HG02943 (cell line): ENCODE measurements at regions not wholly inside any gene's neighbourhood (a gene's known extent, or its start where the extent isn't known, plus 50 kb on each side); places are given as distances from the start of the nearest gene placed in this dataset.

Experiments used
- ATAC-seq: cut with Tn5 transposase; IDR thresholded peaks from one replicate; pipeline ENCODE4 v1.9.1; 2021; ENCODE audit warnings: mild to moderate bottlenecking, low read depth, moderate library complexity; ENCODE audit not compliant: unreplicated experiment

DNA sequence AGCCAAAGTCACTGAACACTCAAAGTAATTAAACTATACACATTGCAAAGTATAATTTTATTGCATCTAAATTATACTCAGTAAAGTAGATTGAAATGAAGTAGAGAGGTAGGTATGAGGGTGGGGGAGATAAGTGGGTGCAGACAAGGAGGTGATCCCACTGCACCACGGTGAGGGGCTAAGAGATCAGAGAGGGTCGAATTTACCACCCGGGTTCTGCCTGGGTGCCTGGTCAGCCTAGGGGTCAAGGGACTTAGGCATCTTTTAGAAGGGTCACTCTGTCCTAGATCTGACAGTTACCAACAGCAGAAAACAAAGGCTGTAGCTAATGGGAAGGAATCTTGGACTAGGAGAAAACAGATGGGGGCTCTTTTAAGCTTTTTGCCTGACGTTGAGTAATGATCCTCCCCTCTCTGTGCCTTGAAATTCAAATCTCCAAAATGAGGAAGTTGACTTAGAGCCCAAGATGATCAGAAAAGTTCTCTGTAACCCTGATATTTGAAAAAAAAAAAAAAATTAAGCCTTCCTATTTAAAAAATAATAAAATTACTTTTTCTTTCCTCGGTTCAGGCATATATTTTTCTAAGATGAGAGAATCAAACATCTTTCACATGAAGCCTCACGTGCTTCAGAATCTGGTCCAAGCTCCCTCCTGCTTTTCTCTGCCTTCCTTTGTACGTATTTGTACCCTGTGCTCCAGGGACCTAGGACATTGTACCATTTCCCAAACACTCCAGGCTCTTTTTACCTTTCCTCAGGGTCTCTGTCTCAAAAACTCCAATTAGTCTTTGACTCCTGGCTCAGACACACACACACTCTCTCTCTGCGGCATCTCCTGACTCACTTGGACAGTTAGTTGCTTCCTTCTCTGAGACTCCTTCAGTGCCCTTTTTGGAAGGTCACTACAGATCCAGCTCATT lies 353.9 kb downstream of the CYRIA start:
- ATAC-seq = no peak

- ATAC-seq = no peak
These were observed 356.8 kb downstream of the CYRIA start for GRCh38 chr2:16308816-16309215.

DNA sequence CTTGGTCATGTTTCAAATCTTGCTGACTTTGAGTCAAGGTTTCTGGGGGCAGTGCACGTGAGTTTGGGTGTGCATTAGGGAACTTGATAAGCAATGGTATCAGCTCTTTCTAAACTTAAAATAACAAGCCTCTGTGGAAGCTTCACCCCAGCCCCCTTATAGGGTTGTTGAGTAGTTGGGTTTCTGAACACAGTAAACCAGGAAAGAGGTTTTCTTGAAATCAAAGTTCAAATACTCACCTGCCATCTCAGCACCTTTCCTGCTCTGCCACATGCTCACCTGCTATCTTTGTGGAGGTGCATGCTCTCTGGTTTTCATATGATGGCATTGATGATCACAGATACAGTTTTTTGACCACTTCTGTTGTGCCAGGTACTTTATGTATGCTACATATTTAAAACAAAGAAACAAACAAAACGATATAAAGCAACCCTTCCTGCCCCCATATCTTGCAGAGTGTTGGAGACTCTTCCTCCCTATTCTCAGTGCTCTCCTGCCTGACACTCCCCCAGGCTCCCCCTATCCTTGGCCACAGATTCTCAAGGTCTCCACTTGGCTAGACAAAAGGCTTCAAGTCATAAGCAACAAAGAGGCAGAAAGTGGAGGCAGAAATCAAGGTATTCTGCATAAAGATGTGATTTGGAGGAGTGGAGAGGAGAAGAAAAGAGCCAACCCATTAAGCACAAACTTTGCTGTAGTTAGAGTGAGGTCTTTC lies 360.6 kb downstream of the CYRIA start:
- ATAC-seq = no peak

GRCh38 chr2:16303761-16304160 lies 361.9 kb downstream of the CYRIA start:
- no peak for ATAC-seq

DNA sequence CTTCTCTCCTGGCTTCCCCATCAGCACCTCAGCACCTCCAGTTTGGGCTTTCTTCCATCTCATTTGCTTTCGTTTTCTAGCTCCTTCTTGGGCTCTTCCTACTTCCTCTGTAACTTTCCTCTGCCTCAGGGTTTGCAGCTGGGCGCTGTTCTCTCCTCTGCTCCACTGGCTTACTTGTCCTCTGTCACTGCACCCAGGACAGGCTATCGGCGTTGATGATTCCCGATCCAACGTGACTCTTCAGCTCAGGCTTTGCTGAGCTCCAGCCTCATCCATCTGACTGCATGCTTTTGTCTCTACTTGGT lies 362.4 kb downstream of the CYRIA start:
- no peak for ATAC-seq

- ATAC-seq = no peak
These were observed 362.3 kb downstream of the MYCN start for GRCh38 chr2:16302431-16303272.

- no peak for ATAC-seq
These were observed 361.6 kb downstream of the MYCN start for GRCh38 chr2:16301961-16302360.

DNA sequence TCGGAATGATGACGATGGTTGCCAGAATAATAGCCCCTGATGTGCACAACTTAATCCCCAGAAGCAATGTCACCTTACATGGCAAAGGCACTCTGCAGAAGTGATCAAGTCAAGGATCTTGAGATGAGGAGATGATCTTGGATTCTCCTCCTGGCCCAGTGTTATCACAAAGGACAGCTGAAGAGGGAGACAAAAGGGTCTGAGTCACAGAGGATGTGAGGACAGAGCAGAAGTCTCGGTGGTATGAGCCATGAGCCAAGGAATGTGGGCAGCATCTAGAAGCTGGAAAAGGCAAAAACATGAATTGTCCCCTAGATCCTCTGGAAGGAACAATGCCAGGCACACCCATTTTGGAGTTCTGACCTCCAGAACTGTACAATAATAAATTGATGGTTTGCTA lies 358.5 kb downstream of the MYCN start:
- no peak for ATAC-seq

DNA sequence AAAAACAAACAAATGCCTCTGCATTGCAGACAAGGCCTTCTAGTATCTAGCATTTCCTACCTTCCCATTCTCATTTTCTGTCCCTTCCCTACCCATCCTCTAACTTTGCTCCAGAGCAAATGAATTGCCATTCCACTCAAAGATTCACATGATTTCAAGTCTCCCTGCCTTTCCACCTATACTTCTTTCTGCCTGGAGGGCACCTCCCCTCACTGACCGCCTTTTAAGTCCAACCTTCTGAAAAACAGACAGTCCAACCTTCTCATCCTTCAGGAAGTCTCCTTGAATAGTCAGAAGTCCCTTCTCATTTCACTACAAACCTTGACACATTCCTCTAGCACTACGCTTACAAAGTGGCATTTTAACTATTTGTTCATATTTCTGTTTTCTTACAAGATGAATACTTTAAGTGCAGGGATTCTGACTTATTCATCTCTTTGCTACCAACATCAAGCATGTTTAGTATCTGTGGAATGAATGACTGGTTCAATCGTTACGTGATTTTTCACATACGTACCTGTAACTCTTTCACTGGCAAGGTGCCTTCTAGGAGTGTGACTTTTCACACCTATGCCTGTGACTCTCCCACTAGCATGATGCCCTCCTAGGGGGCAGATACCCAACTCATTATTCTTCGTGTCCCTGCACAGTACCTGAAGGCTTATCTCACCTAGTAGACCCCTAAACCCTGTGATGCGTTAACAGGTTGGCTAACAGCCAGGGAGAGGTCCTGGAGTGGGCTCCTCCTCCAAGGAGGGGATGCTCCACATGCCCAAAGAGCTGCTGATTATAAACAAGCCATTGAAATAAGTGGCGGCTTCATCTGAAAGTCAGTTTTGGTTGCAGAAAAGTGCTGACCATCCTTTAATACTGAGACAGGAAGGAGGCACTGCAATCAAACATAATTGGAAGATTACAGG lies 356.2 kb downstream of the MYCN start:
- no peak for ATAC-seq

GRCh38 chr2:16296038-16296290 lies 355.6 kb downstream of the MYCN start:
- no peak for ATAC-seq

GRCh38 chr2:16294791-16295190 lies 354.4 kb downstream of the MYCN start:
- ATAC-seq = no peak

DNA sequence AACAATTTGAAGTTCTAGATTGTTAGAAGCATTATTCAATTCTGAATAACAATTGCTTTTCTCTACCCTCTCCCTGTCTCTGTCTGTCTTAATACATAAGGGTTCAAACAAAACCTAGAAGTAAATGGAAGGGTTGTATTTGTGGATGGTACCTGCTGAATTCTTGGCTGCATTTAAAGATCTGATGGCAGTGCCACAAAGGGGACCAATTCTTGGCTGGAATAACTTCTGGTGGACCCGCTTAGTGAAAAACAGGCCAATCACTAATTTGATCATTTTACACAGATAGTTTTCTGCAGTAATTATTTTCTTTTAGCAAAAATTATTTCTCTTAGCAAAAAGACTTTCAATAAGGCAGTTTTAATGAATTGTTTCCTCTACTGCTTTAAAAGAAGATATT lies 353.5 kb downstream of the MYCN start:
- ATAC-seq = no peak

DNA sequence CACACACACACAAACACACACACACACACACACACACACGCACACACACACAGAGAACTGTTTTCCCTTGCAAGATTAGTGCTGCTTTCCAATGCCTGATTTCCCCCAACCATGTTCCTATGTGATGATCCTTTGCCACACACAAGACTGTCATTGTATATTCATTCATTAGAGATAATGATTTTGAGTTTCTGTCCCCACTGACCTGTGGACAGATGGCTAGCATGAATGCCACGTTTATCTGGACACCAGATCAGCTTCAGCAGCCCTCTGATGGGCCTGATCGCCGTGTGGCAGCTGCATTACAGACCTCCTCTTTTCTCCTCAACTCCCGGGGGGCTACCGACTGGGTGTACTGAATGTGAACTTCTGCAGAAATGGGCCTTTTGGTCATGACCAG lies 353.0 kb downstream of the MYCN start:
- no peak for ATAC-seq

DNA sequence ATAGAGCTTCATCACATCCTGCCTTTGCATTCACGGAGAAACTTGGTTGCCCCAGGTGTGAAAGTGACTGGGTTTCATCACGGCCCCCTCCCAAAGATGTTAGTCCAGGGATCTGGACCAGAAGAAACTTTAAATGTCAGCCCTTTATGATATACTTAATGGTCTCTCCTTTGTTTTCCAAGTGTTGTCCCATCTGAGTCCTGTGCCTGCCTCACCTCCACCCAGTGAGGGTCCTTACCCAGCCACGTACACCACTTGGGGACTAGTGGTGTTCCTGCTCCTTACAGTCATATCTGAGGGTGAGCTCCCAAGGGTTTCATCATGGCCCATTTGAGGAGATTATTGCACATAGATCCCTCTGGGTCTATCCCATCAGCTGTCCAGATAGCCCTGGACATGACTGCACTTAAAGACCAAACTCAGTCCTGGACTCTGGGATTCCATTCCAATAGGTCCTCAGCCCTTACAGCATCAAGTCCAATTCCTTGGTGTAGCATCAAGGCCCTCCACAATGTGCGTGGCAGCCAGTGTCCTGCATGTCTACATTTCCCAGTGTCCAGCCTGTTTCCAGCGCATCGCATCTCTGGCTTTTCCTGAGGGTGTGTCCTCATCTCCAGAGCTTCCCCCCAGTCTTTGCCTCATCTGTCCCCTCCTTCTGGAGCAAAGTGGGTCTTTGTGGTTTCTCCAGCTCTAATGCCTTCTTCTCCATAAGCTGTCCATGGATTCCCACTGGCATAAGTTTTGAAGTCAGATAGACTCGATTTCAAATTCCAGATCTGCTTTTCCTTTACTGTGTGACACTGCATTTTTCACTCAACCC lies 351.6 kb downstream of the MYCN start:
- ATAC-seq = no peak

DNA sequence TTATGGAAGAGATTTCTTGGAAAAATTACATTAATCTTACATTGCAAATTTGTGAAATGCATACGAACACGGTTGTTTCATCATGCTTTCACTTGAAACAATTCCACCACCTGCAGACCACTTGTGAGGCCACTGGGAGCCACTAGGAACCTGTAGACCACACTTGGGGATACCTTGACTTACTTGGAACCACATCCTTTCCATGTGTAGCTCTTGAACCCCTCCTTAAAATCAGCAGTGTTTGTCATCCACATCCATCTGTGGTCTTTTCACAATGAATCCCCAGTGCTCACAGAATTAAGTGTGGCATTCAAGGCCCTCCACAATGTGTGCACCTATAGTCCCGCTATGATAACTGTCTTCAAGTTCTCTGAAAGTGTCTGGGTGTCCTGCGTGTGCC lies 350.9 kb downstream of the MYCN start:
- no peak for ATAC-seq

- no peak for ATAC-seq
These were observed 350.1 kb downstream of the MYCN start for GRCh38 chr2:16290311-16291020.

DNA sequence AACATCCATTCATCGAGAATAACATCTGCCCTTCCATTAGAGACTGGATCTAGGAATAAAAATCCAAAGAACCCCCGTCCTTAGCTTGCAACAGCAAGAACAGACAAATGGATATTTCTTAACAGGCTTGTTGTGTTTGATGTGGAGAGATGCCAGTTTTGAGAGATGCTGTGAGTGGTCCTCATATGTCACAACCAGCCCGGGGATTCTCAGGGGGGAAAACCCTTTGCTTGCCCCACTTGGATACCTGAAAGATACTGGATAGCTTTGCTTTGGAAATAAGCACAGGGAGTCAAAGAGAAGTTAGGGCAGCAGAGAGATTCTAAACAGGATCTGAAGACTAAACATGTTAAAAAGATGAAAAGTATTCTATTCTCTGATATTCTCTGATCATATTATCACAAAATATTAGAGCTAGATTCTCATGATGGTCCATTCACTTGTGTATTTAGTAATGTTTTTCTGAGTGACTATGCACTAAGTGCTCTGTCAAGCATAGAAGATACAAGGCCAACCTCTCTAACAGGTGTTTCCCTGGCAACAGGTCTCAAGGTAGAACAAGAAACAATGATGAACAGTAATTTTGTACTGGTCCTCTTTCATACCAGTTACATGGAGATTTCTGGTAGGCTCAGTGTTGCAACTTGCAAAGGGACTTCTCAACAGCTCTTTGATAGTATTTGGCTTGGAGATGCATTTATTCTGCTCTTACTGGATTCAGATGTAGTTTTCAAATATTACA lies 348.2 kb downstream of the MYCN start:
- no peak for ATAC-seq

GRCh38 chr2:16287831-16288230 lies 347.5 kb downstream of the MYCN start:
- no peak for ATAC-seq
